ENCODE measurements at regions not wholly inside any gene's neighbourhood (a gene's known extent, or its start where the extent isn't known, plus 50 kb on each side); places are given as distances from the start of the nearest gene placed in this dataset.

DNA sequence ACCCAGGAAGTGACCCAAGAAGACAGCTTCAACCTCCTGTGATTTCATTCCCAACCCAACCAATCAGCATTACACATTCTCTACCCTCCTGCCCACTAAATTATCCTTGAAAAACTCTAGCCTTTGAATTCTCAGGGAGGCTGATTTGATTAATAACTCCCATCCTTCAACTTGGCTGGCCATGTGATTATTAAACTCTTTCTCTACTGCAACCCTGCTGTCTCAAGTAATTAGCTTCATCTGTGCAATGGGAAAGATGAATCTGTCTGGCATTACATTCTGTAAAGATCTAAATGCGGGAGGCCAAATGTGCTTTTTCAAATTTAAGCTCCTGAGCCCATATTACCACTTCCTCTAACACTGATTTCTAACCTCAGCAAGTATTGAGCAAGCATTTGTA lies 95.9 kb upstream of the STT3B start:
- TF ChIP-seq, protein P1, sequence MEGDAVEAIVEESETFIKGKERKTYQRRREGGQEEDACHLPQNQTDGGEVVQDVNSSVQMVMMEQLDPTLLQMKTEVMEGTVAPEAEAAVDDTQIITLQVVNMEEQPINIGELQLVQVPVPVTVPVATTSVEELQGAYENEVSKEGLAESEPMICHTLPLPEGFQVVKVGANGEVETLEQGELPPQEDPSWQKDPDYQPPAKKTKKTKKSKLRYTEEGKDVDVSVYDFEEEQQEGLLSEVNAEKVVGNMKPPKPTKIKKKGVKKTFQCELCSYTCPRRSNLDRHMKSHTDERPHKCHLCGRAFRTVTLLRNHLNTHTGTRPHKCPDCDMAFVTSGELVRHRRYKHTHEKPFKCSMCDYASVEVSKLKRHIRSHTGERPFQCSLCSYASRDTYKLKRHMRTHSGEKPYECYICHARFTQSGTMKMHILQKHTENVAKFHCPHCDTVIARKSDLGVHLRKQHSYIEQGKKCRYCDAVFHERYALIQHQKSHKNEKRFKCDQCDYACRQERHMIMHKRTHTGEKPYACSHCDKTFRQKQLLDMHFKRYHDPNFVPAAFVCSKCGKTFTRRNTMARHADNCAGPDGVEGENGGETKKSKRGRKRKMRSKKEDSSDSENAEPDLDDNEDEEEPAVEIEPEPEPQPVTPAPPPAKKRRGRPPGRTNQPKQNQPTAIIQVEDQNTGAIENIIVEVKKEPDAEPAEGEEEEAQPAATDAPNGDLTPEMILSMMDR (conservative IDR thresholded peaks at IDR 0.05; ENCODE audit: low read depth, low read length), result no peak
- TF ChIP-seq POLR2A (IDR thresholded peaks at IDR 0.05; ENCODE audit: low read depth, low read length) (no peak), RAD21 (IDR thresholded peaks at IDR 0.05; ENCODE audit: low read length) (no peak), MXI1 (IDR thresholded peaks at IDR 0.05; ENCODE audit: borderline replicate concordance, low read depth, low read length) (no peak), MAFK (IDR thresholded peaks at IDR 0.05; ENCODE audit: low read depth, low read length) (no peak), CEBPB (IDR thresholded peaks at IDR 0.05; ENCODE audit: low read depth, low read length) (no peak), MAZ (IDR thresholded peaks at IDR 0.05; ENCODE audit: borderline replicate concordance, low read depth, low read length) (no peak), FOS (IDR thresholded peaks at IDR 0.05; ENCODE audit: low read depth, low read length) (no peak), NFE2L2 (IDR thresholded peaks at IDR 0.05; ENCODE audit: low read depth, low read length) (no peak)

All from IMR-90 (cell line).